HG02759 (cell line): ENCODE measurements at regions not wholly inside any gene's neighbourhood (a gene's known extent, or its start where the extent isn't known, plus 50 kb on each side); places are given as distances from the start of the nearest gene placed in this dataset.
"Not testable (repeated sequence)": the region's sequence is repeated elsewhere in the genome, so short reads cannot be mapped to it uniquely, and the experiment has no call there.

Experiments
- ATAC-seq: cut with Tn5 transposase; IDR thresholded peaks from one replicate; pipeline ENCODE4 v1.9.1; 2021; ENCODE audit warnings: mild to moderate bottlenecking, moderate library complexity; ENCODE audit not compliant: unreplicated experiment

GRCh38 chr1:188762166-188762743, 1715.4 kb downstream of the BRINP3 start:
- no peak for ATAC-seq

GRCh38 chr1:188763541-188763940, 1714.1 kb downstream of the BRINP3 start:
- ATAC-seq: no peak

- ATAC-seq: no peak
Observed at GRCh38 chr1:188769181-188769580, 1708.5 kb downstream of the BRINP3 start.

- ATAC-seq: no peak
Observed at GRCh38 chr1:188769936-188770335, 1707.7 kb downstream of the BRINP3 start.

- no peak for ATAC-seq
Observed at GRCh38 chr1:188778578-188778977, 1699.1 kb downstream of the BRINP3 start.

GRCh38 chr1:188782220-188782841, 1695.3 kb downstream of the BRINP3 start:
- ATAC-seq: peak; percentile 100

- no peak for ATAC-seq
Observed at GRCh38 chr1:188794969-188795368, 1682.7 kb downstream of the BRINP3 start.

- ATAC-seq: not testable (repeated sequence)
Observed at GRCh38 chr1:188812153-188812552, 1665.5 kb downstream of the BRINP3 start.

GRCh38 chr1:188812836-188813573, 1664.7 kb downstream of the BRINP3 start:
- not testable (repeated sequence) for ATAC-seq

- ATAC-seq: no peak
Observed at GRCh38 chr1:188817814-188818213, 1659.8 kb downstream of the BRINP3 start.

- ATAC-seq: no peak
Observed at GRCh38 chr1:188822248-188822647, 1655.4 kb downstream of the BRINP3 start.

GRCh38 chr1:188825471-188825870, 1652.2 kb downstream of the BRINP3 start:
- ATAC-seq: no peak

GRCh38 chr1:188826800-188827199, 1650.9 kb downstream of the BRINP3 start:
- no peak for ATAC-seq

GRCh38 chr1:188827400-188827799, 1650.3 kb downstream of the BRINP3 start:
- ATAC-seq: no peak

GRCh38 chr1:188841111-188841696, 1636.5 kb downstream of the BRINP3 start:
- ATAC-seq: not testable (repeated sequence)

GRCh38 chr1:188846468-188846867, 1631.2 kb downstream of the BRINP3 start:
- ATAC-seq: no peak

GRCh38 chr1:188857526-188858087, 1620.1 kb downstream of the BRINP3 start:
- no peak for ATAC-seq

- no peak for ATAC-seq
Observed at GRCh38 chr1:188867614-188868013, 1610.0 kb downstream of the BRINP3 start.

GRCh38 chr1:188871164-188871563, 1606.5 kb downstream of the BRINP3 start:
- ATAC-seq: no peak

- no peak for ATAC-seq
Observed at GRCh38 chr1:188872376-188872775, 1605.3 kb downstream of the BRINP3 start.

- no peak for ATAC-seq
Observed at GRCh38 chr1:188877668-188878067, 1600.0 kb downstream of the BRINP3 start.
